Central memory CD8-positive, alpha-beta T cell (primary cell): ENCODE measurements at regions not wholly inside any gene's neighbourhood (a gene's known extent, or its start where the extent isn't known, plus 50 kb on each side); places are given as distances from the start of the nearest gene placed in this dataset.
"Not testable (repeated sequence)": the region's sequence is repeated elsewhere in the genome, so short reads cannot be mapped to it uniquely, and the experiment has no call there.

Experiments used
- ATAC-seq: fragments of 150-1000 bp; cut with Tn5 transposase; replicated peaks from 2 replicates; pipeline ENCODE4 v1.10.0; 2022; ENCODE audit warnings: mild to moderate bottlenecking, moderate FRiP score, moderate number of reproducible peaks; ENCODE audit not compliant: poor library complexity, severe bottlenecking; ENCODE audit errors: extremely low read depth
- DNase-seq, 2 donors: peaks; one replicate each; pipeline ENCODE4 v3.0.0; 2021; ENCODE audit warnings: low spot score in 2 of 2
- H3K27ac Mint-ChIP-seq: one replicate; pipeline ENCODE4 v1.8.0; 2022; ENCODE audit warnings: low read depth, mild to moderate bottlenecking, moderate library complexity, mixed read lengths
- H3K27me3 Mint-ChIP-seq: one replicate; pipeline ENCODE4 v1.8.0; 2022; ENCODE audit warnings: mixed read lengths
- H3K36me3 Mint-ChIP-seq: one replicate; pipeline ENCODE4 v1.8.0; 2022; ENCODE audit warnings: mild to moderate bottlenecking, moderate library complexity, mixed read lengths; ENCODE audit not compliant: insufficient read depth
- H3K4me1 Mint-ChIP-seq: one replicate; pipeline ENCODE4 v1.8.0; 2022; ENCODE audit warnings: mixed read lengths
- H3K4me3 Mint-ChIP-seq: one replicate; pipeline ENCODE4 v1.8.0; 2022; ENCODE audit warnings: mild to moderate bottlenecking, moderate library complexity, mixed read lengths
- H3K9me3 Mint-ChIP-seq: one replicate; pipeline ENCODE4 v1.8.0; 2022; ENCODE audit warnings: mixed read lengths

DNA sequence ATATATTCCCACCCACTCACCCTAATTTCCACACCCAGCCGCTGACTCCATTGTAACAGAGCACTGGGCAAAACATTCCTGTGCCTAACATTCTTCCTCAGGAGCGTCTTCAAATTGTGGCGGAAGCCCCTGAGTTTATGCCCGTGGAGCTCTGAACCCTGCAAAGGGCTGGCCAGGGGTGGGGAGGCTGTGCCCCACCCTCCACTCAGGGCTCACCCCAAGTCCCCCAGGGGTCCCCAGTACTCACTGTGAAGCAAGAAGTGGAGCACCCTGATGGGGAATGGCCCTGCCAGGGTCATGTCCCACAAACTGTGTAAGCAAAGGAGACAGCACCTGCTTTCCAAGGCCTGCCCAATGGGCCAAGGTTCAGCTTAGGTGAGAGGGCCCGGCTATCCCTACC lies 303.2 kb downstream of the PREX1 start:
- Mint-ChIP-seq H3K4me3 (no peak overlapping the region), H3K36me3 (no peaks in the 10 kb centered on the region), H3K27me3 (peaks cover 68% of the 10 kb centered on the region), H3K9me3 (peaks cover 5% of the 10 kb centered on the region), H3K4me1 (no peaks in the 10 kb centered on the region), H3K27ac (no peak overlapping the region)
- no peak for ATAC-seq
- no peak for DNase-seq

DNA sequence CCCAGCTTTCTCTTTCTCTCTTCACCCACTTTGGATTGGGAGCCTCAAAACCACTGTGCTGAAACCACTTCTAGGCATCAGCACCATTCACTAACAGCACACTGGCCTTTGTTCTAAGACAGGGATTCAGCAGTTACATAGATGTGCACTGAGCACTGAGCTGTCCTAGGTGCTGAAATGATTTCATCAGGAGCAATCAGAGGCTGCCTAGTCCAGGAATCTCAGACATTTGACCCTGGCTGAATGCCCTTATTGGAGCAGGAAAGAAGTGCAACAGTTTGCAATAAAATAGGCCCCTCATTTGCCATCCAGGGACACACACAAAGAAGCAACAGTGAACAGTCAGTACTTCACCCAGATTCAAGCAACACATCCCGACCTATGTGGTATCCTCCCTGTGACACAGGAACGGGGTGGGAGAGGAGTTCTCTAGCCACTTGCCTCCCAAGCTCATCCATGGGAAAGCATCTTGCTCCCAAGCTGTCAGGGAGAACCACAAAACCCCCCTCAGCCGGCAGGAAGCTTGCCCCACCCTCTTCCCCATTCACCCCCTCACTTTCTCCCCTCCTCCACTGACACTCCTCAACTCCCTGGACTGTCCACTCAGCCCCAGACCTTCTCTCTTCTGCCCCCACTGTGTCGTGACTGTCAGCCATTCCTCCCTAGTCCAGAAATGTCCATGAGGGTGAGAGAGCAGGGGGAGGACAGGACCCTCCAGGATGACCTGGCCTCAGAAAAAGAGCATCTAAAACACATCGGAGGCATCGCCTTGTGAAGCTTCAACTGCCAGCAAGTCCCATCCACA lies 304.4 kb downstream of the PREX1 start:
- no peak overlapping the region for H3K4me3 Mint-ChIP-seq
- DNase-seq, result no peak

GRCh38 chr20:48521121-48521520 lies 306.7 kb downstream of the PREX1 start:
- DNase-seq (no peak), ATAC-seq (no peak)

More for the DNA sequence above, 304.4 kb downstream of the PREX1 start:
- H3K27ac Mint-ChIP-seq, result no peak overlapping the region
- no peak for ATAC-seq
- no peaks in the 10 kb centered on the region for H3K4me1 Mint-ChIP-seq
- H3K27me3 Mint-ChIP-seq, result peaks cover 66% of the 10 kb centered on the region
- H3K36me3 Mint-ChIP-seq, result no peaks in the 10 kb centered on the region
- peaks cover 5% of the 10 kb centered on the region for H3K9me3 Mint-ChIP-seq

DNA sequence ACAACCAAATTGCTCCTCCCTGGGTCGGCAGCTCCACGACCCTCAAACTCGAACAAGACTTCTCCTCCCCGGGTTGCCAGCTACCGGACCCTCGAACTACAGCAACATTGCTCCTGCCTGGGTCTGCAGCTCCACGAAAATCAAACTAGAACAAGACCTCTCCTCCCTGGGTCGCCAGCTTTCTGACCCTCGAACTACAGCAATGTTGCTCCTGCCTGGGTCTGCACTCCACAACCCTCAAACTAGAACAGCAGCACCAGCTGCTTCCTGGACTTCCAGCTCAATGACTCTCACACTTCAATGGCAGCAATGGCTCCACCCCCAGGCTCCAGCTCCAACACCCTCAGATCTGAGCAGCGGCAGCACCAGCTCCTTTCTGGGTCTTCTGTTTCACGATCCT lies 311.6 kb downstream of the PREX1 start:
- ATAC-seq, H3K9me3 Mint-ChIP-seq, H3K36me3 Mint-ChIP-seq, DNase-seq, H3K4me3 Mint-ChIP-seq, H3K27ac Mint-ChIP-seq: not testable (repeated sequence)
- Mint-ChIP-seq H3K4me1 (peaks cover 11% of the 10 kb centered on the region), H3K27me3 (peaks cover 72% of the 10 kb centered on the region)

More at GRCh38 chr20:48521121-48521520, 306.7 kb downstream of the PREX1 start:
- no peak overlapping the region for H3K4me3 Mint-ChIP-seq
- no peak overlapping the region for H3K27ac Mint-ChIP-seq
- H3K27me3 Mint-ChIP-seq, result peaks cover 62% of the 10 kb centered on the region
- peaks cover 5% of the 10 kb centered on the region for H3K9me3 Mint-ChIP-seq
- H3K4me1 Mint-ChIP-seq, result peaks cover 3% of the 10 kb centered on the region
- no peaks in the 10 kb centered on the region for H3K36me3 Mint-ChIP-seq

DNA sequence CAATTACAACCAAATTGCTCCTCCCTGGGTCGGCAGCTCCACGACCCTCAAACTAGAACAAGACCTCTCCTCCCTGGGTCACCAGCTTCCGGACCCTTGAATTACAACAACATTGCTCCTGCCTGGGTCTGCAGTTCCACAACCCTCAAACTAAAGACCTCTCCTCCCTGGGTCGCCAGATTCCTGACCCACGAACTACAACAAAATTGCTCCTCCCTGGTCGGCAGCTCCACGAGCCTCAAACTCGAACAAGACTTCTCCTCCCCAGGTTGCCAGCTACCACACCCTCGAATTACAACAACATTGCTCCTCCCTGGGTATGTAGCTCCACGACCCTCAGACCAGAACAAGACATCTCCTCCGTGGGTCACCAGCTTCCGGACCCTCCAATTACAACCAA lies 313.2 kb downstream of the PREX1 start:
- Mint-ChIP-seq H3K4me1 (peaks cover 11% of the 10 kb centered on the region), H3K27me3 (peaks cover 78% of the 10 kb centered on the region)
- DNase-seq, ATAC-seq, H3K27ac Mint-ChIP-seq, H3K36me3 Mint-ChIP-seq, H3K4me3 Mint-ChIP-seq, H3K9me3 Mint-ChIP-seq: not testable (repeated sequence)

- H3K4me3 Mint-ChIP-seq, H3K9me3 Mint-ChIP-seq, H3K27ac Mint-ChIP-seq, ATAC-seq, H3K36me3 Mint-ChIP-seq, DNase-seq: not testable (repeated sequence)
- H3K27me3 Mint-ChIP-seq, result peaks cover 84% of the 10 kb centered on the region
- H3K4me1 Mint-ChIP-seq, result peaks cover 11% of the 10 kb centered on the region
Observed at GRCh38 chr20:48512539-48512938, 315.3 kb downstream of the PREX1 start.

GRCh38 chr20:48505066-48505465 lies 322.7 kb downstream of the PREX1 start:
- peaks cover 37% of the 10 kb centered on the region for H3K27me3 Mint-ChIP-seq
- not testable (repeated sequence) for ATAC-seq, H3K36me3 Mint-ChIP-seq, H3K9me3 Mint-ChIP-seq, H3K4me1 Mint-ChIP-seq, H3K4me3 Mint-ChIP-seq, DNase-seq, H3K27ac Mint-ChIP-seq

DNA sequence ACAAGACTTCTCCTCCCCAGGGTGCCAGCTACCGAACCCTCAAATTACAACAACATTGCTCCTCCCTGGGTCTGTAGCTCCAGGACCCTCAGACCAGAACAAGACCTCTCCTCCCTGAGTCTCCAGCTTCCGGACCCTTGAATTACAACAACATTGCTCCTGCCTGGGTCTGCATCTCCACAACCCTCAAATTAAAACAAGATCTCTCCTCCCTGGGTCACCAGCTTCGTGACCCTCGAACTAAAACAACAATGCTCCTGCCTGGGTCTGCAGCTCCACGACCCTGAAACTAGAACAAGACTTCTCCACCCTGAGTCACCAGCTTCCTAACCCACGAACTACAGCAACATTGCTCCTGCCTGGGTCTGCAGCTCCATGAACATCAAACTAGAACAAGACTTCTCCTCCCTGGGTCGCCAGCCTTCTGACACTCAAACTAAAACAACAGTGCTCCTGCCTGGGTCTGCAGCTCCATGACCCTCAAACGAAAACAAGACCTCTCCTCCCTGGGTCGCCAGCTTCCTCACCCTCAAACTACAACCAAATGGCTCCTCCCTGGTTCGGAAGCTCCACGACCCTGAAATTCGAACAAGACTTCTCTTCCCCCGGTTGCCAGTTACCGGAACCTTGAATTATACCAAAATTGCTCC lies 324.5 kb downstream of the PREX1 start:
- no peak for ATAC-seq
- Mint-ChIP-seq H3K36me3 (peaks cover 1% of the 10 kb centered on the region), H3K27ac (no peak overlapping the region)

GRCh38 chr20:48502758-48503157 lies 325.0 kb downstream of the PREX1 start:
- Mint-ChIP-seq H3K27me3 (peaks cover 21% of the 10 kb centered on the region), H3K9me3 (no peaks in the 10 kb centered on the region), H3K27ac (no peak overlapping the region), H3K4me3 (no peak overlapping the region), H3K36me3 (peaks cover 1% of the 10 kb centered on the region), H3K4me1 (no peaks in the 10 kb centered on the region)
- ATAC-seq (no peak), DNase-seq (no peak)

More for the DNA sequence above, 324.5 kb downstream of the PREX1 start:
- H3K27me3 Mint-ChIP-seq, result peaks cover 26% of the 10 kb centered on the region
- H3K4me3 Mint-ChIP-seq, result no peak overlapping the region
- no peak for DNase-seq
- H3K9me3 Mint-ChIP-seq, result no peaks in the 10 kb centered on the region
- H3K4me1 Mint-ChIP-seq, result no peaks in the 10 kb centered on the region

DNA sequence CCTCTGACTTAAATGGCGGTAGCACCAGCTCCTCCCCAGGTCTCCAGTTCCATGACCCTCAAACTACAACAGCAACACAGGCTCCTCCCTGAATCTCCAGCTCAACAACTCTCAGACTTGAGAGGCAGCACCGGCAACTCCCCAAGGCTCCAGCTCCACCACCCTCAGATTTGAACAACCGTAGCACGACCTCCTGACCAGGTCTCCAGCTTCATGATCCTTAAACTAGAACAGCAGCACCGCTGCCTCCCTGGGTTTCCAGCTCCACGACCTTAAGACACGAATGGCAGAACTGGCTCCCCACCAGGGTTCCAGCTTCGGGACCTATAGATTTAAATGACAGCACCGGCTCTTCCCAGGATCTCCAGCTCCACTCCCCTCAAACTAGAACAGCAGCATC lies 325.8 kb downstream of the PREX1 start:
- Mint-ChIP-seq H3K27me3 (peaks cover 14% of the 10 kb centered on the region), H3K9me3 (no peaks in the 10 kb centered on the region), H3K4me1 (no peaks in the 10 kb centered on the region), H3K27ac (no peak overlapping the region), H3K4me3 (no peak overlapping the region), H3K36me3 (peaks cover 1% of the 10 kb centered on the region)
- ATAC-seq (no peak), DNase-seq (no peak)

DNA sequence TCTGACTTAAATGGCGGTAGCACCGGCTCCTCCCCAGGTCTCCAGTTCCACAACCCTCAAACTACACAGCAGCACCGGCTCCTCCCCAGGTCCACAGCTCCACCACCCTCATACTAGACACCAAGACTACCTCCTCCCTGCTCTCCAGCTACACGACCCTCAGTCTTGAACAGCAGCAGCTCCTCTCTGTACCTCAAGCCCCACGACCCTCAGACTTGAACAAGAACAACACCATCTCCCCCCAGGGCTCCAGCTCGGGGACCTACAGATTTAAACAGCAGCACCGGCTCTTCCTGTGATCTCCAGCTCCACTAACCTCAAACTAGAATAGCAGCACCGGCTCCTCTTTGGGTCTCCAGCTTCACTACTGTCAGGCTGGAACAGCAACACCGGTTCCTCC lies 326.9 kb downstream of the PREX1 start:
- not testable (repeated sequence) for H3K4me1 Mint-ChIP-seq, H3K27ac Mint-ChIP-seq, ATAC-seq, DNase-seq, H3K36me3 Mint-ChIP-seq, H3K4me3 Mint-ChIP-seq, H3K9me3 Mint-ChIP-seq, H3K27me3 Mint-ChIP-seq

GRCh38 chr20:48498939-48499338 lies 328.9 kb downstream of the PREX1 start:
- H3K4me1 Mint-ChIP-seq, H3K27me3 Mint-ChIP-seq, ATAC-seq, H3K27ac Mint-ChIP-seq, H3K9me3 Mint-ChIP-seq, DNase-seq, H3K36me3 Mint-ChIP-seq, H3K4me3 Mint-ChIP-seq: not testable (repeated sequence)

- not testable (repeated sequence) for H3K27ac Mint-ChIP-seq, H3K27me3 Mint-ChIP-seq, H3K9me3 Mint-ChIP-seq
Observed at GRCh38 chr20:48498125-48498524, 329.7 kb downstream of the PREX1 start.

More at GRCh38 chr20:48498125-48498524, 329.7 kb downstream of the PREX1 start:
- H3K4me1 Mint-ChIP-seq, H3K4me3 Mint-ChIP-seq, ATAC-seq, H3K36me3 Mint-ChIP-seq, DNase-seq: not testable (repeated sequence)
